OCI-LY1 (cell line): ENCODE measurements at regions not wholly inside any gene's neighbourhood (a gene's known extent, or its start where the extent isn't known, plus 50 kb on each side); places are given as distances from the start of the nearest gene placed in this dataset.

ENCODE experiments used
- H2AFZ ChIP-seq: fragments of 200-600 bp; sonication (generic), shearing (Covaris generic); 2 replicates; pipeline ENCODE4 v1.6.0; 2014; ENCODE audit warnings: antibody characterized with exemption, mild to moderate bottlenecking, low read length
- H3F3A ChIP-seq: fragments of 200-600 bp; sonication (generic), shearing (Covaris generic); 2 replicates; pipeline ENCODE4 v1.6.0; 2014; ENCODE audit warnings: mild to moderate bottlenecking, antibody characterized with exemption, low read length, moderate library complexity; ENCODE audit not compliant: insufficient read depth
- H3K27ac ChIP-seq: fragments of 200-600 bp; sonication (generic); 2 replicates; pipeline ENCODE4 v1.5.1; 2014; ENCODE audit warnings: low read length, mixed run types, mild to moderate bottlenecking, low read depth; ENCODE audit not compliant: poor library complexity, severe bottlenecking
- H3K27me3 ChIP-seq: fragments of 200-600 bp; sonication (generic); 2 replicates; pipeline ENCODE4 v1.6.0; 2014; ENCODE audit warnings: antibody characterized with exemption, mild to moderate bottlenecking, low read length, moderate library complexity; ENCODE audit not compliant: insufficient read depth
- H3K36me3 ChIP-seq: fragments of 200-600 bp; sonication (generic); 2 replicates; pipeline ENCODE4 v1.6.1; 2014; ENCODE audit warnings: mild to moderate bottlenecking, antibody characterized with exemption, low read length, moderate library complexity, mixed read lengths; ENCODE audit not compliant: insufficient read depth
- H3K4me1 ChIP-seq: fragments of 200-600 bp; sonication (generic); 2 replicates; pipeline ENCODE4 v1.5.1; 2014; ENCODE audit warnings: mild to moderate bottlenecking, low read length, moderate library complexity; ENCODE audit not compliant: insufficient read depth, severe bottlenecking
- H3K4me2 ChIP-seq: fragments of 200-600 bp; sonication (generic), shearing (Covaris generic); 2 replicates; pipeline ENCODE4 v1.6.1; 2014; ENCODE audit warnings: low read length
- H3K4me3 ChIP-seq: fragments of 200-600 bp; sonication (generic); 2 replicates; pipeline ENCODE4 v1.5.1; 2014; ENCODE audit warnings: low read length, low read depth, mild to moderate bottlenecking, mixed read lengths; ENCODE audit not compliant: poor library complexity, severe bottlenecking
- H3K79me2 ChIP-seq: fragments of 200-600 bp; shearing (Covaris generic); 2 replicates; pipeline ENCODE4 v1.6.1; 2016; ENCODE audit warnings: mixed run types, low read length, mixed read lengths; ENCODE audit not compliant: insufficient read depth
- H3K9ac ChIP-seq: fragments of 200-600 bp; sonication (generic), shearing (Covaris generic); 2 replicates; pipeline ENCODE4 v1.6.1; 2014; ENCODE audit warnings: mild to moderate bottlenecking, low read length, mixed read lengths
- H3K9me2 ChIP-seq: fragments of 200-600 bp; sonication (generic), shearing (Covaris generic); 2 replicates; pipeline ENCODE4 v1.6.1; 2014; ENCODE audit warnings: low read depth, mild to moderate bottlenecking, low read length, mixed read lengths
- H3K9me3 ChIP-seq: fragments of 200-600 bp; shearing (Covaris generic); 2 replicates; pipeline ENCODE4 v1.6.1; 2014; ENCODE audit warnings: low read length, mixed read lengths
- H4K20me1 ChIP-seq: fragments of 200-600 bp; sonication (generic), shearing (Covaris generic); 2 replicates; pipeline ENCODE4 v1.6.0; 2016; ENCODE audit warnings: mild to moderate bottlenecking, low read length; ENCODE audit not compliant: insufficient read depth
- CTCF ChIP-seq: fragments of 200-600 bp; sonication (generic), shearing (Covaris generic); IDR thresholded peaks from 2 replicates; pipeline ENCODE4 v1.5.1; 2017; ENCODE audit warnings: mild to moderate bottlenecking, antibody characterized with exemption, low read length, moderate library complexity, mixed read lengths
- EZH2 ChIP-seq: fragments of 200-600 bp; sonication (generic), shearing (Covaris generic); IDR thresholded peaks from 2 replicates; pipeline ENCODE4 v1.8.0; 2017; ENCODE audit warnings: borderline replicate concordance, mixed run types, mild to moderate bottlenecking, antibody characterized with exemption, low read length, moderate library complexity, mixed read lengths

- no peak overlapping the region for H2AFZ ChIP-seq
- no peak overlapping the region for H3K4me2 ChIP-seq
Observed at GRCh38 chr15:35752134-35752466, 206.1 kb upstream of the DPH6 start.

GRCh38 chr15:35753486-35753885, 207.5 kb upstream of the DPH6 start:
- Histone ChIP-seq H2AFZ (no peak overlapping the region), H3K36me3 (no peaks in the 10 kb centered on the region), H3K9me2 (no peaks in the 10 kb centered on the region), H3K4me1 (no peaks in the 10 kb centered on the region), H3K27ac (no peak overlapping the region), H3K4me2 (no peak overlapping the region), H3K27me3 (no peaks in the 10 kb centered on the region), H3F3A (no peaks in the 10 kb centered on the region), H3K9me3 (no peaks in the 10 kb centered on the region), H3K79me2 (no peaks in the 10 kb centered on the region), H3K9ac (no peak overlapping the region), H3K4me3 (no peak overlapping the region), H4K20me1 (no peaks in the 10 kb centered on the region)
- no peak for TF ChIP-seq EZH2
- no peak for TF ChIP-seq CTCF

More at GRCh38 chr15:35752134-35752466, 206.1 kb upstream of the DPH6 start:
- no peaks in the 10 kb centered on the region for H3K9me2 ChIP-seq
- H3K27me3 ChIP-seq: no peaks in the 10 kb centered on the region
- H3K4me3 ChIP-seq: no peak overlapping the region
- TF ChIP-seq EZH2: no peak
- TF ChIP-seq CTCF: no peak
- H3K9ac ChIP-seq: no peak overlapping the region
- no peaks in the 10 kb centered on the region for H4K20me1 ChIP-seq
- no peak overlapping the region for H3K27ac ChIP-seq
- no peaks in the 10 kb centered on the region for H3K4me1 ChIP-seq
- no peaks in the 10 kb centered on the region for H3K36me3 ChIP-seq
- no peaks in the 10 kb centered on the region for H3K79me2 ChIP-seq
- no peaks in the 10 kb centered on the region for H3K9me3 ChIP-seq
- no peaks in the 10 kb centered on the region for H3F3A ChIP-seq

- TF ChIP-seq CTCF (no peak), EZH2 (no peak)
- H3K27me3 ChIP-seq: no peaks in the 10 kb centered on the region
Observed at GRCh38 chr15:35755237-35755802, 209.4 kb upstream of the DPH6 start.

More at GRCh38 chr15:35755237-35755802, 209.4 kb upstream of the DPH6 start:
- no peaks in the 10 kb centered on the region for H3K9me3 ChIP-seq
- H3K27ac ChIP-seq: no peak overlapping the region
- H2AFZ ChIP-seq: no peak overlapping the region
- H3K36me3 ChIP-seq: no peaks in the 10 kb centered on the region
- H3K4me2 ChIP-seq: no peak overlapping the region
- no peaks in the 10 kb centered on the region for H3K9me2 ChIP-seq
- H3K9ac ChIP-seq: no peak overlapping the region
- no peaks in the 10 kb centered on the region for H3K4me1 ChIP-seq
- no peaks in the 10 kb centered on the region for H3F3A ChIP-seq
- H4K20me1 ChIP-seq: no peaks in the 10 kb centered on the region
- no peaks in the 10 kb centered on the region for H3K79me2 ChIP-seq
- no peak overlapping the region for H3K4me3 ChIP-seq
